SH-SY5Y (cell line): ENCODE measurements at regions not wholly inside any gene's neighbourhood (a gene's known extent, or its start where the extent isn't known, plus 50 kb on each side); places are given as distances from the start of the nearest gene placed in this dataset.

Experiments used
- GATA2 ChIP-seq: IDR thresholded peaks from 2 replicates; pipeline ENCODE4 v1.6.1; 2011; ENCODE audit warnings: mild to moderate bottlenecking, low read depth, low read length
- GATA3 ChIP-seq: IDR thresholded peaks from 2 replicates; pipeline ENCODE4 v1.6.1; 2011; ENCODE audit warnings: low read depth, mild to moderate bottlenecking, low read length, moderate library complexity

- no peak for TF ChIP-seq GATA2
- TF ChIP-seq GATA3: no peak
These were observed 709.2 kb downstream of the PLA2G4A start for GRCh38 chr1:187537936-187538335.

GRCh38 chr1:187549540-187549939 lies 720.8 kb downstream of the PLA2G4A start:
- TF ChIP-seq GATA3 (no peak), GATA2 (no peak)

GRCh38 chr1:187551061-187551460 lies 722.3 kb downstream of the PLA2G4A start:
- no peak for TF ChIP-seq GATA2
- no peak for TF ChIP-seq GATA3

- no peak for TF ChIP-seq GATA2
- no peak for TF ChIP-seq GATA3
These were observed 734.4 kb downstream of the PLA2G4A start for GRCh38 chr1:187563191-187563590.

- no peak for TF ChIP-seq GATA2
- no peak for TF ChIP-seq GATA3
These were observed 737.6 kb downstream of the PLA2G4A start for GRCh38 chr1:187566354-187566753.

- TF ChIP-seq GATA3: no peak
- TF ChIP-seq GATA2: no peak
These were observed 739.3 kb downstream of the PLA2G4A start for GRCh38 chr1:187568067-187568466.

- TF ChIP-seq GATA2: no peak
- TF ChIP-seq GATA3: no peak
These were observed 741.4 kb downstream of the PLA2G4A start for GRCh38 chr1:187570166-187570565.

GRCh38 chr1:187577610-187578009 lies 748.9 kb downstream of the PLA2G4A start:
- TF ChIP-seq GATA3: no peak
- no peak for TF ChIP-seq GATA2

GRCh38 chr1:187588917-187589316 lies 760.2 kb downstream of the PLA2G4A start:
- TF ChIP-seq GATA2: no peak
- no peak for TF ChIP-seq GATA3

- no peak for TF ChIP-seq GATA3
- TF ChIP-seq GATA2: no peak
These were observed 777.0 kb downstream of the PLA2G4A start for GRCh38 chr1:187605736-187606135.

GRCh38 chr1:187617776-187618175 lies 789.0 kb downstream of the PLA2G4A start:
- TF ChIP-seq GATA2: no peak
- no peak for TF ChIP-seq GATA3

- TF ChIP-seq GATA2 (no peak), GATA3 (no peak)
These were observed 790.4 kb downstream of the PLA2G4A start for GRCh38 chr1:187619175-187619574.

- TF ChIP-seq GATA3: no peak
- TF ChIP-seq GATA2: no peak
These were observed 793.2 kb downstream of the PLA2G4A start for GRCh38 chr1:187621951-187622350.

GRCh38 chr1:187622545-187622944 lies 793.8 kb downstream of the PLA2G4A start:
- TF ChIP-seq GATA2: no peak
- TF ChIP-seq GATA3: no peak

- no peak for TF ChIP-seq GATA2
- TF ChIP-seq GATA3: no peak
These were observed 796.2 kb downstream of the PLA2G4A start for GRCh38 chr1:187624812-187625545.

- no peak for TF ChIP-seq GATA2
- TF ChIP-seq GATA3: no peak
These were observed 797.3 kb downstream of the PLA2G4A start for GRCh38 chr1:187626056-187626455.

GRCh38 chr1:187627516-187627915 lies 798.8 kb downstream of the PLA2G4A start:
- TF ChIP-seq GATA3 (no peak), GATA2 (no peak)
